Tibial nerve (tissue), 4 donors: ENCODE measurements at regions not wholly inside any gene's neighbourhood (a gene's known extent, or its start where the extent isn't known, plus 50 kb on each side); places are given as distances from the start of the nearest gene placed in this dataset.
"Not testable (repeated sequence)": the region's sequence is repeated elsewhere in the genome, so short reads cannot be mapped to it uniquely, and the experiment has no call there.

Source experiments
- DNase-seq, 2 donors: peaks; one replicate each; pipeline ENCODE4 v3.0.0-alpha.2; 2019; ENCODE audit warnings: low spot score in 2 of 2
- H3K27ac ChIP-seq, 4 donors: fragments of 200-600 bp; sonication (generic) in 3 of 4; one replicate each; pipeline ENCODE4 v1.5.1; 2017 to 2019; ENCODE audit warnings: mild to moderate bottlenecking in 1 of 4
- H3K27me3 ChIP-seq, 2 donors: fragments of 200-600 bp; sonication (generic) in 1 of 2; one replicate each; pipeline versions ENCODE4 v1.5.1 to v1.6.0; 2017 to 2019
- H3K36me3 ChIP-seq, 3 donors: fragments of 200-600 bp; sonication (generic); one replicate each; pipeline ENCODE4 v1.5.1; 2018 to 2019
- H3K4me1 ChIP-seq, 4 donors: fragments of 200-600 bp; sonication (generic) in 3 of 4; one replicate each; pipeline ENCODE4 v1.5.1; 2017 to 2019
- H3K4me3 ChIP-seq, 4 donors: fragments of 200-600 bp; sonication (generic) in 3 of 4; one replicate each; pipeline ENCODE4 v1.5.1; 2017 to 2019; ENCODE audit warnings: mild to moderate bottlenecking in 1 of 4, moderate library complexity in 1 of 4
- H3K9me3 ChIP-seq, 4 donors: fragments of 200-600 bp; sonication (generic) in 3 of 4; one replicate each; pipeline ENCODE4 v1.5.1; 2017 to 2019
- CTCF ChIP-seq, 5 experiments: fragments of 200-600 bp in 3 of 5; fragments of 450-650 bp in 2 of 5; sonication (generic) in 3 of 5; IDR thresholded peaks; one replicate each; pipeline ENCODE4 v1.5.1; 2016 to 2019; ENCODE audit warnings: antibody characterized with exemption in 5 of 5, mild to moderate bottlenecking in 3 of 5, moderate library complexity in 2 of 5
- EP300 ChIP-seq, 2 donors: sonication (generic); formaldehyde crosslinking; IDR thresholded peaks; one replicate each; pipeline ENCODE4 v1.6.1; 2017; ENCODE audit warnings: antibody characterized with exemption in 2 of 2, mild to moderate bottlenecking in 1 of 2
- POLR2A ChIP-seq, 2 donors: fragments of 450-650 bp; IDR thresholded peaks; one replicate each; pipeline ENCODE4 v1.6.1; 2017; ENCODE audit warnings: antibody characterized with exemption in 2 of 2, mild to moderate bottlenecking in 2 of 2, moderate library complexity in 2 of 2
- WGBS, 2 donors: methylation state at CpG; one replicate each; pipeline ENCODE4 v1.1.5; 2018; 5-methylcytosine and 5-hydroxymethylcytosine counted together

- Histone ChIP-seq H3K27me3 (peaks cover 0 to 25% of the 10 kb centered on the region in 2 donors), H3K4me1 (no peaks in the 10 kb centered on the region), H3K36me3 (no peaks in the 10 kb centered on the region), H3K27ac (no peak overlapping the region), H3K4me3 (no peak overlapping the region), H3K9me3 (no peaks in the 10 kb centered on the region)
- no peak for DNase-seq
- WGBS, 2 donors: 29 to 54% methylated on average over 2 of the region's 2 CpGs
- TF ChIP-seq POLR2A (IDR thresholded peaks at IDR 0.05): no peak
- TF ChIP-seq EP300 (IDR thresholded peaks at IDR 0.05): no peak
- TF ChIP-seq CTCF (IDR thresholded peaks at IDR 0.05): no peak
Observed at GRCh38 chrX:40530509-40530908, 50.3 kb upstream of the ATP6AP2 start.

GRCh38 chrX:40527543-40527942 is 53.2 kb upstream of the ATP6AP2 start:
- DNase-seq: no peak

GRCh38 chrX:40526412-40526811 is 54.4 kb upstream of the ATP6AP2 start:
- no peaks in the 10 kb centered on the region for H3K4me1 ChIP-seq
- 61 to 74% methylated on average over 2 of the region's 2 CpGs for WGBS, 2 donors
- TF ChIP-seq POLR2A (IDR thresholded peaks at IDR 0.05) (no peak), EP300 (IDR thresholded peaks at IDR 0.05) (no peak), CTCF (IDR thresholded peaks at IDR 0.05) (no peak)
- no peaks in the 10 kb centered on the region for H3K9me3 ChIP-seq
- H3K4me3 ChIP-seq: no peak overlapping the region
- peaks cover 0 to 16% of the 10 kb centered on the region in 2 donors for H3K27me3 ChIP-seq
- no peaks in the 10 kb centered on the region for H3K36me3 ChIP-seq
- no peak for DNase-seq
- no peak overlapping the region for H3K27ac ChIP-seq

More at GRCh38 chrX:40527543-40527942, 53.2 kb upstream of the ATP6AP2 start:
- Histone ChIP-seq H3K27ac (no peak overlapping the region), H3K4me3 (no peak overlapping the region), H3K4me1 (no peaks in the 10 kb centered on the region), H3K9me3 (no peaks in the 10 kb centered on the region), H3K27me3 (peaks cover 0 to 16% of the 10 kb centered on the region in 2 donors), H3K36me3 (no peaks in the 10 kb centered on the region)
- no peak for TF ChIP-seq EP300 (IDR thresholded peaks at IDR 0.05)
- no peak for TF ChIP-seq CTCF (IDR thresholded peaks at IDR 0.05)
- no peak for TF ChIP-seq POLR2A (IDR thresholded peaks at IDR 0.05)
- 94 to 97% methylated on average over 3 of the region's 3 CpGs for WGBS, 2 donors

- H3K27me3 ChIP-seq: peaks cover 0 to 14% of the 10 kb centered on the region in 2 donors
- WGBS, 2 donors: 75 to 85% methylated on average over 1 of the region's 1 CpG
- DNase-seq, H3K4me1 ChIP-seq, H3K9me3 ChIP-seq, H3K36me3 ChIP-seq, H3K4me3 ChIP-seq, H3K27ac ChIP-seq: not testable (repeated sequence)
Observed at GRCh38 chrX:40525901-40526300, 54.9 kb upstream of the ATP6AP2 start.

- Histone ChIP-seq H3K4me1 (no peaks in the 10 kb centered on the region), H3K27me3 (peaks cover 0 to 5% of the 10 kb centered on the region in 2 donors), H3K4me3 (no peak overlapping the region), H3K36me3 (no peaks in the 10 kb centered on the region), H3K27ac (no peak overlapping the region), H3K9me3 (no peaks in the 10 kb centered on the region)
- TF ChIP-seq POLR2A (IDR thresholded peaks at IDR 0.05) (no peak), EP300 (IDR thresholded peaks at IDR 0.05) (no peak), CTCF (IDR thresholded peaks at IDR 0.05) (no peak)
- 80 to 100% methylated on average over 1 of the region's 1 CpG for WGBS, 2 donors
- DNase-seq: no peak
Observed at GRCh38 chrX:40524423-40524822, 56.3 kb upstream of the ATP6AP2 start.

- no peak for DNase-seq
- 76 to 78% methylated on average over 3 of the region's 3 CpGs for WGBS, 2 donors
- Histone ChIP-seq H3K9me3 (no peaks in the 10 kb centered on the region), H3K27ac (no peak overlapping the region), H3K27me3 (peaks cover 0 to 5% of the 10 kb centered on the region in 2 donors), H3K4me1 (no peaks in the 10 kb centered on the region), H3K4me3 (no peak overlapping the region), H3K36me3 (no peaks in the 10 kb centered on the region)
- TF ChIP-seq POLR2A (IDR thresholded peaks at IDR 0.05): no peak
- no peak for TF ChIP-seq EP300 (IDR thresholded peaks at IDR 0.05)
- no peak for TF ChIP-seq CTCF (IDR thresholded peaks at IDR 0.05)
Observed at GRCh38 chrX:40523852-40524251, 56.9 kb upstream of the ATP6AP2 start.
